ENCODE measurements at regions not wholly inside any gene's neighbourhood (a gene's known extent, or its start where the extent isn't known, plus 50 kb on each side); places are given as distances from the start of the nearest gene placed in this dataset.
A peak's percentile ranks its signal among the peaks of the same experiment; 100 is the strongest.

GRCh38 chr12:25322351-25322750 is 71.6 kb upstream of the KRAS start:
- no peaks in the 10 kb centered on the region for H3K36me3 ChIP-seq (ENCODE audit: control insufficient read depth in 2 of 2, insufficient read depth in 1 of 2, low read length in 2 of 2)
- CTCF ChIA-PET = no interaction called here
- TF ChIP-seq ZNF600 (tag by site-specific recombination; IDR thresholded peaks at IDR 0.05) = no peak
- TF ChIP-seq MYNN (tag by site-specific recombination; IDR thresholded peaks at IDR 0.05; ENCODE audit: borderline replicate concordance) = no peak
- no peak for TF ChIP-seq ZNF302 (tag by site-specific recombination; IDR thresholded peaks at IDR 0.05; ENCODE audit: low read depth)
- TF ChIP-seq, protein P1, sequence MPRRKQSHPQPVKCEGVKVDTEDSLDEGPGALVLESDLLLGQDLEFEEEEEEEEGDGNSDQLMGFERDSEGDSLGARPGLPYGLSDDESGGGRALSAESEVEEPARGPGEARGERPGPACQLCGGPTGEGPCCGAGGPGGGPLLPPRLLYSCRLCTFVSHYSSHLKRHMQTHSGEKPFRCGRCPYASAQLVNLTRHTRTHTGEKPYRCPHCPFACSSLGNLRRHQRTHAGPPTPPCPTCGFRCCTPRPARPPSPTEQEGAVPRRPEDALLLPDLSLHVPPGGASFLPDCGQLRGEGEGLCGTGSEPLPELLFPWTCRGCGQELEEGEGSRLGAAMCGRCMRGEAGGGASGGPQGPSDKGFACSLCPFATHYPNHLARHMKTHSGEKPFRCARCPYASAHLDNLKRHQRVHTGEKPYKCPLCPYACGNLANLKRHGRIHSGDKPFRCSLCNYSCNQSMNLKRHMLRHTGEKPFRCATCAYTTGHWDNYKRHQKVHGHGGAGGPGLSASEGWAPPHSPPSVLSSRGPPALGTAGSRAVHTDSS (tag by site-specific recombination; IDR thresholded peaks at IDR 0.05) = no peak
- peak; percentile 61; the same call in 1 of the 2 replicates for TF ChIP-seq ZNF664 (tag by site-specific recombination; IDR thresholded peaks at IDR 0.05)
- 0 out of 2 replicates have a peak, but pooled peaks have one; percentile 4 for TF ChIP-seq ZXDB (tag by site-specific recombination; IDR thresholded peaks at IDR 0.05)
- peaks cover 16% of the 10 kb centered on the region for H3K4me1 ChIP-seq (ENCODE audit: control insufficient read depth, insufficient read depth, low read length)
- POLR2A ChIA-PET = no interaction called here
- no peaks in the 10 kb centered on the region for H3K9me3 ChIP-seq (ENCODE audit: control insufficient read depth, insufficient read depth, low read depth, low read length)
- no peak overlapping the region for H3K4me3 ChIP-seq (ENCODE audit: low read depth, low read length)
- H3K27ac ChIP-seq (ENCODE audit: extremely low read depth, low read depth, low read length) = no peak overlapping the region; the same call in 1 of the 2 replicates

GRCh38 chr12:25321772-25322171 is 71.0 kb upstream of the KRAS start:
- H3K36me3 ChIP-seq (ENCODE audit: control insufficient read depth in 2 of 2, insufficient read depth in 1 of 2, low read length in 2 of 2) = no peaks in the 10 kb centered on the region
- H3K4me1 ChIP-seq (ENCODE audit: control insufficient read depth, insufficient read depth, low read length) = peaks cover 16% of the 10 kb centered on the region
- H3K9me3 ChIP-seq (ENCODE audit: control insufficient read depth, insufficient read depth, low read depth, low read length) = no peaks in the 10 kb centered on the region
- H3K4me3 ChIP-seq (ENCODE audit: low read depth, low read length) = no peak overlapping the region
- H3K27ac ChIP-seq (ENCODE audit: extremely low read depth, low read depth, low read length) = no peak overlapping the region
- TF ChIP-seq, protein P2, sequence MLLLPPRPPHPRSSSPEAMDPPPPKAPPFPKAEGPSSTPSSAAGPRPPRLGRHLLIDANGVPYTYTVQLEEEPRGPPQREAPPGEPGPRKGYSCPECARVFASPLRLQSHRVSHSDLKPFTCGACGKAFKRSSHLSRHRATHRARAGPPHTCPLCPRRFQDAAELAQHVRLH (tag by site-specific recombination; IDR thresholded peaks at IDR 0.05) = no peak
- TF ChIP-seq SETDB1 (IDR thresholded peaks at IDR 0.05; ENCODE audit: insufficient read length, low read length) (no peak), ZNF10 (tag by site-specific recombination; IDR thresholded peaks at IDR 0.05) (no peak), ZNF670 (tag by site-specific recombination; IDR thresholded peaks at IDR 0.05; ENCODE audit: low read depth) (no peak), HOXD13 (CRISPR knock-in tag; IDR thresholded peaks at IDR 0.05; ENCODE audit: borderline replicate concordance) (no peak), ZBTB44 (tag by site-specific recombination; IDR thresholded peaks at IDR 0.05) (no peak), ZNF654 (tag by site-specific recombination; IDR thresholded peaks at IDR 0.05; ENCODE audit: low read depth) (no peak), ZSCAN5A (tag by site-specific recombination; IDR thresholded peaks at IDR 0.05) (no peak), ZNF501 (tag by site-specific recombination; IDR thresholded peaks at IDR 0.05) (no peak), ZNF302 (tag by site-specific recombination; IDR thresholded peaks at IDR 0.05; ENCODE audit: low read depth) (no peak), ZNF791 (tag by site-specific recombination; IDR thresholded peaks at IDR 0.05) (no peak), ZNF837 (tag by site-specific recombination; IDR thresholded peaks at IDR 0.05) (no peak), ZNF449 (tag by site-specific recombination; IDR thresholded peaks at IDR 0.05) (no peak), ZNF274 (IDR thresholded peaks at IDR 0.05; ENCODE audit: low read length) (no peak), ZNF274 (tag by site-specific recombination; IDR thresholded peaks at IDR 0.05; ENCODE audit: borderline replicate concordance) (no peak), ZNF223 (tag by site-specific recombination; IDR thresholded peaks at IDR 0.05) (no peak), ZNF24 (tag by site-specific recombination; IDR thresholded peaks at IDR 0.05) (no peak)
- TF ChIP-seq, protein P3, sequence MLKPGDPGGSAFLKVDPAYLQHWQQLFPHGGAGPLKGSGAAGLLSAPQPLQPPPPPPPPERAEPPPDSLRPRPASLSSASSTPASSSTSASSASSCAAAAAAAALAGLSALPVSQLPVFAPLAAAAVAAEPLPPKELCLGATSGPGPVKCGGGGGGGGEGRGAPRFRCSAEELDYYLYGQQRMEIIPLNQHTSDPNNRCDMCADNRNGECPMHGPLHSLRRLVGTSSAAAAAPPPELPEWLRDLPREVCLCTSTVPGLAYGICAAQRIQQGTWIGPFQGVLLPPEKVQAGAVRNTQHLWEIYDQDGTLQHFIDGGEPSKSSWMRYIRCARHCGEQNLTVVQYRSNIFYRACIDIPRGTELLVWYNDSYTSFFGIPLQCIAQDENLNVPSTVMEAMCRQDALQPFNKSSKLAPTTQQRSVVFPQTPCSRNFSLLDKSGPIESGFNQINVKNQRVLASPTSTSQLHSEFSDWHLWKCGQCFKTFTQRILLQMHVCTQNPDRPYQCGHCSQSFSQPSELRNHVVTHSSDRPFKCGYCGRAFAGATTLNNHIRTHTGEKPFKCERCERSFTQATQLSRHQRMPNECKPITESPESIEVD (tag by site-specific recombination; IDR thresholded peaks at IDR 0.05) = no peak
- TF ChIP-seq, protein P4, sequence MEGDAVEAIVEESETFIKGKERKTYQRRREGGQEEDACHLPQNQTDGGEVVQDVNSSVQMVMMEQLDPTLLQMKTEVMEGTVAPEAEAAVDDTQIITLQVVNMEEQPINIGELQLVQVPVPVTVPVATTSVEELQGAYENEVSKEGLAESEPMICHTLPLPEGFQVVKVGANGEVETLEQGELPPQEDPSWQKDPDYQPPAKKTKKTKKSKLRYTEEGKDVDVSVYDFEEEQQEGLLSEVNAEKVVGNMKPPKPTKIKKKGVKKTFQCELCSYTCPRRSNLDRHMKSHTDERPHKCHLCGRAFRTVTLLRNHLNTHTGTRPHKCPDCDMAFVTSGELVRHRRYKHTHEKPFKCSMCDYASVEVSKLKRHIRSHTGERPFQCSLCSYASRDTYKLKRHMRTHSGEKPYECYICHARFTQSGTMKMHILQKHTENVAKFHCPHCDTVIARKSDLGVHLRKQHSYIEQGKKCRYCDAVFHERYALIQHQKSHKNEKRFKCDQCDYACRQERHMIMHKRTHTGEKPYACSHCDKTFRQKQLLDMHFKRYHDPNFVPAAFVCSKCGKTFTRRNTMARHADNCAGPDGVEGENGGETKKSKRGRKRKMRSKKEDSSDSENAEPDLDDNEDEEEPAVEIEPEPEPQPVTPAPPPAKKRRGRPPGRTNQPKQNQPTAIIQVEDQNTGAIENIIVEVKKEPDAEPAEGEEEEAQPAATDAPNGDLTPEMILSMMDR (tag by site-specific recombination; IDR thresholded peaks at IDR 0.05) = no peak
- ChIA-PET POLR2A (no interaction called here), CTCF (interaction anchor here (1.6 kb wide), 1 partner anchor 9 kb away, joined by 4 read pairs; no protein-coding TSS in a partner anchor)
